Spinal cord (tissue), 9 donors: ENCODE measurements at regions not wholly inside any gene's neighbourhood (a gene's known extent, or its start where the extent isn't known, plus 50 kb on each side); places are given as distances from the start of the nearest gene placed in this dataset.
"Not testable (repeated sequence)": the region's sequence is repeated elsewhere in the genome, so short reads cannot be mapped to it uniquely, and the experiment has no call there.

Experiments
- DNase-seq, 6 donors: peaks; one replicate each; pipeline versions ENCODE4 v3.0.0 to v3.0.0-alpha.2; 2013 to 2015; ENCODE audit warnings: low spot score in 6 of 6, low read depth in 4 of 6
- H3K27ac ChIP-seq: one replicate; pipeline ENCODE4 v1.5.1; 2013; ENCODE audit warnings: low read depth, low read length, control low read depth
- H3K27me3 ChIP-seq: one replicate; pipeline ENCODE4 v1.6.1; 2013; ENCODE audit warnings: low read length; ENCODE audit not compliant: control insufficient read depth, insufficient read depth
- H3K36me3 ChIP-seq: one replicate; pipeline ENCODE4 v1.6.1; 2013; ENCODE audit warnings: low read length; ENCODE audit not compliant: control insufficient read depth, insufficient read depth
- H3K4me1 ChIP-seq: one replicate; pipeline ENCODE4 v1.6.1; 2013; ENCODE audit warnings: low read length; ENCODE audit not compliant: control insufficient read depth, insufficient read depth
- H3K4me3 ChIP-seq: one replicate; pipeline ENCODE4 v1.5.1; 2013; ENCODE audit warnings: low read depth, low read length, control low read depth
- H3K9me3 ChIP-seq: one replicate; pipeline ENCODE4 v1.6.1; 2013; ENCODE audit warnings: low read length; ENCODE audit not compliant: control insufficient read depth, insufficient read depth
- WGBS: methylation state at CpG from one replicate; pipeline ENCODE4 v1.1.5; 2013; ENCODE audit warnings: missing lambda C conversion rate; ENCODE audit not compliant: insufficient coverage; 5-methylcytosine and 5-hydroxymethylcytosine counted together
- donor health status: healthy.

DNA sequence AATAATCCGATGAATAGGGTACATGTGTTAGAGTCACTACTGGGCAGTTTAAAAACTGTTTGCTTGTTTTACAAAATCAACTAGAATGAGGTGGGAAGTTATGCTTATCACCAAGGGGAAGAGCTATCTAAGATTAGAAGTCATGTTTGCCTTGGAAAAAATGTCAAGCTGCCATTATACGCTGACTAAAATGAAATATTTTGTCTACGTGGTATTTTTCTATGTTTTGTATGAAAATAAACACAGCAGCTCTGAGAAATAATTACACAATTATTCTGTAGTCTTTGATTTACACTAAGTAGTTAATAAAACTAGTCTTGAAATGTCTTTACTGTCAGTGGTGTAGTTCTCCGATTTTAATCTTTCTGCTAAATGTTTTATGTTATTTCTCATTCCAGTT, 241.9 kb upstream of the TARS1 start:
- Histone ChIP-seq H3K27me3 (no peaks in the 10 kb centered on the region), H3K4me3 (no peak overlapping the region), H3K9me3 (no peaks in the 10 kb centered on the region), H3K4me1 (no peaks in the 10 kb centered on the region), H3K27ac (no peak overlapping the region), H3K36me3 (no peaks in the 10 kb centered on the region)
- no peak for DNase-seq
- no CpG with 5 or more reads among the region's 4 CpGs for WGBS

DNA sequence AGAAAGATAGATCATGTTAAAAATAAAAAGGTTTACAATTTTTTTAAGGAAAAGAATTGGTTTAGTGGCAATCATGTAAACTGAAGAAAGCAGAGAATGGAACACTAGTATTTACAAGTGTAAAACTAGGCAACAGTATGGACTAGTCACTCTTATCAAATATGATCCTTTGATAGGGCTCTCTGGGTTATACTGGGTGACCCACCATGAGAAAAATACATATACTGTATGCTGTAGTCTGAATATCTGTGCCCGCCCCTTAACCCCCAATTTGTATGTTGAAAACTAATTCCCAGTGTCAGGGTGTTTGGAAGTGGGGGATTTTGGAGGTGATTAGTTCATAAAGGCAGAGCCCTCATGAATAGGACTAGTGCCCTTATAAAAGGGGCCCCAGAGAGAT, 236.8 kb upstream of the TARS1 start:
- H3K27ac ChIP-seq = no peak overlapping the region
- no CpG with 5 or more reads among the region's 1 CpG for WGBS
- H3K4me1 ChIP-seq = no peaks in the 10 kb centered on the region

DNA sequence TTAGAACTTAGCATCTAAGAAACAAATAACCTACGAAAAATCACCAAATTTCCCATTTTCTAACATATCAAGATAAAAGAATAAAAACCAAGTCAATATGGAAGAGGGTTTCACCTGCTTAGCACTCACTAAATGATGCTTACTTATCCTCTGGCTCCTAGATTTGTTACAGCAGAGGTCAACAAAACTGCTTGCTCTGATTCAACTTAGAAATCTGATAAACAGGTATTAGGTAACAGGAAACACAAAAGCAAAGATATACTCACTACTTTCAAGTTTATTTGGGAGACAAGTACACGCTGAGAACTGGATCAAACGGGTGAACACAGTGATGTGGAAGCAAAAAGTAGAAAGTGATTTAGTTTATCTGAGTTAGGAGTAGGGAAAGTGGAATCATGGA, 235.7 kb upstream of the TARS1 start:
- no CpG with 5 or more reads among the region's 3 CpGs for WGBS
- Histone ChIP-seq H3K4me3 (no peak overlapping the region), H3K4me1 (no peaks in the 10 kb centered on the region), H3K36me3 (no peaks in the 10 kb centered on the region), H3K9me3 (no peaks in the 10 kb centered on the region), H3K27me3 (no peaks in the 10 kb centered on the region), H3K27ac (no peak overlapping the region)
- DNase-seq = no peak

More for the DNA sequence above, 236.8 kb upstream of the TARS1 start:
- Histone ChIP-seq H3K4me3 (no peak overlapping the region), H3K27me3 (no peaks in the 10 kb centered on the region), H3K9me3 (no peaks in the 10 kb centered on the region), H3K36me3 (no peaks in the 10 kb centered on the region)
- no peak for DNase-seq

DNA sequence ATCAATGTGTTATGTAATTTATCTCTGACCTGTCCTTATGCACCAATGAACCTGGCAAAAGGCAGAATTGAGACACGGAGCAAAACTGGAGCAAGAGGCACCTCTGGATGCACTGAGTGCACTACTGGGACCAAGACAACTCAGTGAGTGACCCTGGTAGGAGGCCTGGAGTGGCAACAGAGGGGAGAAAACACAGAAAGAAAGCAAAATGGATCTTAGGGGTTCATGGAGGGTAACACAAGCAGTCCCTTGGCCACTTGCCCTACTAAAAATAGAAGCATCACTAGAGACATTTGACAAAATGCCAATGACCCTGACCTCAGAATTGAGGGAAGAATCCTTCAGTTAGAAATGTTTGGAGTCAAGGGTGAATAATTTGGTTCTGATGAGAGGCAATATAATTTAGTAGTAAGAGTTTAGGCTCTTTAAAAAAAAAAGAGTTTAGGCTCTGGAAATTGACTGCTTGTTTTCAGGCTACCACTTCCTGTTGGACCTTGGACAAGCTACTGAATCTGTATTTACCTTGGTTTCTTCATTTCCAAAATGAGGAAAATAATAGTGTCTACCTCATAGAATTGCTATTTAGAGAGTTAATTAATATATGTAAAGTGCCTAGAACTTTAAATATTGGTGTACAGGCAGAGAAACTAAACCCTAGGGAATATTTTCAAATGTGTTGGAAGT, 234.9 kb upstream of the TARS1 start:
- no peak overlapping the region for H3K27ac ChIP-seq
- H3K4me3 ChIP-seq = no peak overlapping the region
- H3K27me3 ChIP-seq = no peaks in the 10 kb centered on the region
- WGBS = 67% methylated on average over 1 of the region's 1 CpG
- H3K9me3 ChIP-seq = no peaks in the 10 kb centered on the region
- H3K4me1 ChIP-seq = no peaks in the 10 kb centered on the region
- no peaks in the 10 kb centered on the region for H3K36me3 ChIP-seq
- no peak for DNase-seq

DNA sequence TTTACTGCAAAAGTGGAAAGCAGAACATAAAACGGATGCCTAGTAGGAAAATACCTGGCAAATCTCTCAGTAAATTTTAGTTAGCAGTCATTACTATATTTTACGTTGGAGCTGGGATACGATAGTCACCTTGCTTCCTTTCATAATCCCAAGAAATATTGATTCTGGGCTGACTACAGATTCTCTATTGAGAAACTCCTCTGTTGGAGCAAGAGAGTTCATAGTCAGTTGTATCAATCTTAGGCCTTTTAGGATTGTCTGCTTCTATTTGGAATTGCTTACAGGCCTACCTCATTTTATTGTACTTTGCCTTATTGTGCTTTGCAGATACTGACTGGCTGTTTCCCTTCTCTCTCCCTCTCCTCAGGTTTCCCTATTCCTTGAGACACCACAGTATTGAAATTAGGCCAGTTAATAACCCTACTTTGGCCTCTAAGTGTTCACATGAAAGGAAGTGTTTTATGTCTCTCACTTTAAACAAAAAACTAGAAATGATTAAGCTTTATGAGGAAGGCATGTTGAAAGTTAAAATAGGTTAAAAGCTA, 233.7 kb upstream of the TARS1 start:
- no peaks in the 10 kb centered on the region for H3K4me1 ChIP-seq
- H3K9me3 ChIP-seq = no peaks in the 10 kb centered on the region
- H3K27ac ChIP-seq = no peak overlapping the region
- no peaks in the 10 kb centered on the region for H3K27me3 ChIP-seq
- DNase-seq = no peak
- H3K36me3 ChIP-seq = no peaks in the 10 kb centered on the region
- H3K4me3 ChIP-seq = no peak overlapping the region
- WGBS = no CpG with 5 or more reads among the region's 3 CpGs

DNA sequence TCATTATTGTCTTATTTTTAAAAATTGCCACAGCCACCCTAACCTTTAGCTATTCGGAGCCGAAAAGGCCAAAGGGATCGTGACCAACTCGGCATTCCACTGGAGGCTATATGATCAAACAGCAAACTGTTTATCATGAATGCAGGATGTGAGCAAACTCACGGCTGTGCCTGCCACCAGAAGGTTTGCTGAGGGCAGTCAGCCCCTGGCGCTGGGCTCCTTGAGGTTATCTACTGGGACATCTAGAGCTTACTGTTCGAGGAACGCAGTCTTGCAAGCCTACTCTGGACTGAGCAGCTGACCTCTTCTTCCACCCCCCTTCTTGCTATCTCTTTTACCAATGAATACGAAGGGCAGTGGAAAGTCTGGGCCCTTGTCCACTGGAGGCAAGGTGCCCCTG, 231.5 kb upstream of the TARS1 start:
- H3K27me3 ChIP-seq = no peaks in the 10 kb centered on the region
- H3K4me1 ChIP-seq = no peaks in the 10 kb centered on the region
- H3K4me3 ChIP-seq = no peak overlapping the region
- H3K27ac ChIP-seq = no peak overlapping the region
- no peak for DNase-seq
- WGBS = 86% methylated on average over 8 of the region's 9 CpGs
- no peaks in the 10 kb centered on the region for H3K9me3 ChIP-seq
- no peaks in the 10 kb centered on the region for H3K36me3 ChIP-seq

DNA sequence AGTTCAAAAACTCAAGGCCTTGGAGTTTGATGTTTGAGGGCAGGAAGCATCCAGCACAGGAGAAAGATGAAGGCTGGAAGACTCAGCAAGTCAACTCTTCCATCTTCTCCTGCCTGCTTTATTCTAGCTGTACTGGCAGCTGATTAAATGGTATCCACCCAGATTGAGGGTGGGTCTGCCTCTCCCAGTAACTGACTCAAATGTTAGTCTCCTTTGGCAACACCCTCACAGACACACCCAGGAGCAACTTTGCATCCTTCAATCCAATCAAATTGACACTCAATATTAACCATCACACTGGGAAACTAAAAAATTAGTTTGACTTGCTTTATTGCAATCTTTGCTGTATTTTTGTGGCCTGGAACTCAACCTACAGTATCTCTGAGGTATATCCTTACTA, 230.5 kb upstream of the TARS1 start:
- DNase-seq, H3K9me3 ChIP-seq, H3K27ac ChIP-seq: not testable (repeated sequence)

DNA sequence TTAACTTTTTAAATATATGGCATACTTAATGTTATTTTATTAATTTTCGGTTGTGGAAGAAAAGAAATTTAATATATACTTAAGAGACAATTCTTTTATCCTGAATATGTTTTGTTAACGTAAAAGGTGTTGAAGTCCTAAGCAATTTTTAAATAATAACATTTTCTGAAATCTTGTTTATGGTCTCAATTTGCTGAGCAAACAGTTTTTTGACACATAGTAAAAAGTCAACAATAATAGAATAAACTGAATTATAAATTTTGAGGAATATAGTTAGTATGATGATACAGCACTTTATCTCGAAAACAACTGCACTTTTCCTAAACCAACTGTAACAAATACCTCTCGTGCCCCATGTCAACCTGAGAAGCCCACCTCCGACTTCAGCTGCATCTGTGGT, 229.8 kb upstream of the TARS1 start:
- Histone ChIP-seq H3K27me3 (no peaks in the 10 kb centered on the region), H3K9me3 (no peaks in the 10 kb centered on the region), H3K4me3 (no peak overlapping the region), H3K27ac (no peak overlapping the region), H3K36me3 (no peaks in the 10 kb centered on the region), H3K4me1 (no peaks in the 10 kb centered on the region)
- no peak for DNase-seq
- 95% methylated on average over 2 of the region's 5 CpGs for WGBS

More for the DNA sequence above, 230.5 kb upstream of the TARS1 start:
- not testable (repeated sequence) for H3K4me3 ChIP-seq, H3K4me1 ChIP-seq, H3K36me3 ChIP-seq, H3K27me3 ChIP-seq

DNA sequence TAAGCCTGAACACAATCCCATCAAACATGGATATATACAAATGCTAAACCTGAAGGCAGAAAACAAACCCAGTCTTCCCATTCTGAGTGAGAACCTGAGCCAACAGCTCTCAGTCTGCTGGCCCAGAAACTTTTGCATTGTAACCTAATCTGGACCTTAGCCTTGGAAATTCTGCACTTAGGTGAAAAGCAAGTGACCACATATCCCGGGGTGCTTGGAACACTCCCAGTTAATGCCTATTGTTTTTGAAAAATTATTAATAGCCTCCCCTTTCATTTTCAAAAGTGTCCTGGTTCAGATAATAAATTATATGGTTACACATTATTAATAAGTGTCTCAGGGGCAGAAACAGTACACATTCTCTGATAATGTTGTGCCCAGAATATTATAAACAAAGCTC, 228.3 kb upstream of the TARS1 start:
- H3K27me3 ChIP-seq = no peaks in the 10 kb centered on the region
- no peak overlapping the region for H3K27ac ChIP-seq
- DNase-seq = peak in 1 of 6 donors; percentile 2
- H3K36me3 ChIP-seq = no peaks in the 10 kb centered on the region
- no peaks in the 10 kb centered on the region for H3K9me3 ChIP-seq
- H3K4me3 ChIP-seq = no peak overlapping the region
- no CpG with 5 or more reads among the region's 1 CpG for WGBS
- no peaks in the 10 kb centered on the region for H3K4me1 ChIP-seq

DNA sequence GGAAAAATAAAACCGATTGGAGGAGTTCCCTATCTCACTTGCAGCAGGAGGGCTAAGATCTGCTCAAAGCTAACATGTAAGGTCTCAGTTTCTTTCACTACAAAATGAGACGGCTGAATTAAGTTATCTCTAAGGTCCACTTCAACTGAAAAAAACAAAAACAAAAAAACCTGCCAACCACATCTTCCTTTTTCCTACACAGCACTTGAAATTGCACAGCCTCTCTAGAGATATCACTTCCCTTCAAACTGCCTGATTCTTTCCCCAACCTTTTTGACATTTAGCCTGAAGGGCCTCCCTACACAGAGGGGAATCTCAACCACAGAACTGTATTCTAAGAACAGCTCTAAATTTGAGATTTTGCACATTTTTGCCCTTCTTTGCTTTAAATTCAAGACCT, 227.9 kb upstream of the TARS1 start:
- Histone ChIP-seq H3K4me3 (no peak overlapping the region), H3K4me1 (no peaks in the 10 kb centered on the region), H3K27ac (no peak overlapping the region), H3K27me3 (no peaks in the 10 kb centered on the region), H3K9me3 (no peaks in the 10 kb centered on the region), H3K36me3 (no peaks in the 10 kb centered on the region)
- WGBS = 27% methylated on average over 1 of the region's 2 CpGs
- peak in 1 of 6 donors; percentile 53 for DNase-seq
